HL-60/S4 treated with retinoic acid at 250 ng/mL for 4 days and 3 days (cell line): ENCODE measurements at regions not wholly inside any gene's neighbourhood (a gene's known extent, or its start where the extent isn't known, plus 50 kb on each side); places are given as distances from the start of the nearest gene placed in this dataset.

ENCODE experiments used
- in situ Hi-C: fragments of 300-500 bp; cut with MboI; formaldehyde crosslinking; loops from 2 replicates; pipeline ENCODE4 v1.7.0; 2022; ENCODE audit warnings: low sequenced_read_pairs

- in situ Hi-C loops: no loop called here
These were observed 84.0 kb downstream of the ELAPOR2 start for GRCh38 chr7:86975449-86975848.

DNA sequence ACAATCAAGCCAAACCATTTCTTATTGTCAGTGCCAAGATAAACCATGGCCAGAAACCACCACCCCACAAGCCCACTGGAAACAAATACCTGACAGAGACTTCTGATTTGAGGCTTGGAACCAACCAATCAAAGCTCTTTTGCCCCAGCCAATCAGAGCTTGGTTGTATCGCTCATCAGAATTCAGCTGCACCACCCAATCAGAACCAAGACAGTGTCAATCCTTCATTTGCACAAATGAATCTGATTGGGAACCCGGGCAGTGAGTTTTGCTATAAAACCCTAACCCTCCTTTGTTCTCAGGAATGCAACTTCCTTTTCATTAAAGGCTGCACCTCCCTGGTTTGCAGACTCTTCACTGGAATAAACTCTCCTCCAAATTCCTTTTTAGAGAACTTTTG is 87.4 kb downstream of the ELAPOR2 start:
- in situ Hi-C loops: no loop called here

DNA sequence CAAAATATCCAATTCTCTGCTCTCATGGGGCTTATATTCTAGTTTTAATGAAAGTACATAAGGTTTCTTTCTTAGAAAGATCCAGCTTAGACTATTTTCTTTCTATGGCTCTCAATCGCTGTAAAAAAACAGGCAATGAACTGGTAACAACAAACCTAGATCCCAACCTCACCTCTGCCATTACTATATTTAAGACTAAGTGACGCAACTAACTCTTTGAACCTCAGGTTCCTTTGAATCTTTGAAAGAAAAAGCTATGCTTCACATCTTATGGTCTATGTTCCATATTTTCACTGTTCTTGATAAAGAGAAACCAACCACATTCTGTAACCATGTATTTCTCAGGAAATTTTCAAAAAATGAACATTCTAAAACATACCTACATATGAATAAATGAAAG is 88.5 kb downstream of the ELAPOR2 start:
- in situ Hi-C loops: no loop called here

- in situ Hi-C loops: no loop called here
These were observed 88.9 kb downstream of the ELAPOR2 start for GRCh38 chr7:86970547-86970946.

- in situ Hi-C loops: no loop called here
These were observed 89.6 kb downstream of the ELAPOR2 start for GRCh38 chr7:86969865-86970264.

DNA sequence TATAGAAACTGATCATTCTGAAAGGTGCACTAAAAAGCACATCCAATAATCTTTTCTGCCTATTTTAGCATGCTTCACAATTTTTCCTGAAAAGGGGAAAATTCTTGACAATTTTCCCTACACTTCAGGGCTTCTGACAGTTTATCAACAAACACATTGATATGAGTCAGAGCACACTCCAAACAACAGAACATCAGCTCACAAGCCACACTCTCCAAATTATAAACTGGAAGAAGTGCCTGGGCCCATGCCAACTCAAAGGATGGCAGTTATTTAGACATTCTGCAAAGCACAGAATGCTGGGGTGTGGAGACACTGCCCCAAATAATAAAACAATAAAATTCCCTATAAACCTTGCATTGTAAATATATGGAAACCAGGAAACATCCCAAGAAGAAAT is 90.8 kb downstream of the ELAPOR2 start:
- in situ Hi-C loops: no loop called here

DNA sequence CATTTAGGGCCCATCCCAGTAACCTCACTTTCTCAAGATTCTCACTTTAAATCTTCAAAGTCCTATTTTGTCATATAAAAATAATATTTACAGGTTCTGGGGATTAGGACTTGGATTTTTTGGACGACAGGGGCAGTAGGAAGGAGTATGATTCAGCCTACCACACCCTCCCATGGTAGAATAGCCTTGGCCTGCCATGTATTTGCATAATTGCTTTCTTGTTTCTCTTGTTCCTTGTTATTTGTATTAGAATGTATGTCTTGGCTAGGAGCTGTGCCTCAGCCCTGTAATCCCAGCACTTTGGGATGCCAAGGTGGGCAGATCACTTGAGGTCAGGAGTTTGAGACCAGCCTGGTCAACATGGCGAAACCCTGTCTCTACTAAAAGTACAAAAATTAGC is 92.5 kb downstream of the ELAPOR2 start:
- in situ Hi-C loops: no loop called here

- in situ Hi-C loops: no loop called here
These were observed 93.7 kb downstream of the ELAPOR2 start for GRCh38 chr7:86965727-86966120.

- in situ Hi-C loops: no loop called here
These were observed 94.3 kb downstream of the ELAPOR2 start for GRCh38 chr7:86964973-86965726.

- in situ Hi-C loops: no loop called here
These were observed 95.7 kb downstream of the ELAPOR2 start for GRCh38 chr7:86963599-86964230.

GRCh38 chr7:86962623-86963022 is 96.8 kb downstream of the ELAPOR2 start:
- in situ Hi-C loops: no loop called here

DNA sequence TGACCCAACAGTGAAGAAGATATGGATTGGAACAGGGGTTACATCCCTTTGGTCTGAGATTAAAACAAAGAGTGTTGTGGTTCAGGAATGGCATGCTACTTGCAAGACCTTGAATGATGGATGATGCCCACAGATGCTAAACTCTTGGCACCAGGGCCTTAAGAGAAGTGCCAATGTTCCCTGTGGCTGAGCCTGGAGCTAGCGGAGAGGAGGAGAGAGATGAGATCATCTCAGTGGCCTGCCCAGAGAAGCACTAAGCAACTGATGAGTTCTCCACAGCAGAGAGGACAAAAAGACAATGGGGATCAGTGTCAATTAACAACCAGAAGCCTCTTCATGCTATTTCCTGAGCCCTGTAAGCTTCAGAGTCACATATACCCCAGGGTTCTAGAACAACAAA is 97.8 kb downstream of the ELAPOR2 start:
- in situ Hi-C loops: no loop called here

GRCh38 chr7:86958380-86958779 is 101.1 kb downstream of the ELAPOR2 start:
- in situ Hi-C loops: no loop called here

DNA sequence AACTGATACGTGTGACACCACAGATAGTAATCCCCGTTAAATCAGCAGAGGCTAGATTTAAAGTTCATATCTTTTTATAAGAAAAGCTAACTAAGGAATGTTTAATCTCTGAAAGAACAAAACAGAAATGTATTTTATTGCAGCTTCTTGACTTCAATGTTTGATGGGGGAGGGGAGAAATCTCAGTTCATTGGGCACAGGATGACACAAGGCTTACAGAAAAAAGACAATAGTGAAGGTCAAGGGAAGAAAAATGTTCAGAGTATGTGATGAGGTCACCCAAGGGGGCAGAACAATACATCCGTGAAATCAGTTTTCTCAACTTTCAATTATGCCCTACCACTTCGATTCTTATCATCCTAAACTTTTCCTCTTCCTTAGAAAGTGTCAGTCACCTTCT is 102.9 kb downstream of the ELAPOR2 start:
- in situ Hi-C loops: no loop called here

DNA sequence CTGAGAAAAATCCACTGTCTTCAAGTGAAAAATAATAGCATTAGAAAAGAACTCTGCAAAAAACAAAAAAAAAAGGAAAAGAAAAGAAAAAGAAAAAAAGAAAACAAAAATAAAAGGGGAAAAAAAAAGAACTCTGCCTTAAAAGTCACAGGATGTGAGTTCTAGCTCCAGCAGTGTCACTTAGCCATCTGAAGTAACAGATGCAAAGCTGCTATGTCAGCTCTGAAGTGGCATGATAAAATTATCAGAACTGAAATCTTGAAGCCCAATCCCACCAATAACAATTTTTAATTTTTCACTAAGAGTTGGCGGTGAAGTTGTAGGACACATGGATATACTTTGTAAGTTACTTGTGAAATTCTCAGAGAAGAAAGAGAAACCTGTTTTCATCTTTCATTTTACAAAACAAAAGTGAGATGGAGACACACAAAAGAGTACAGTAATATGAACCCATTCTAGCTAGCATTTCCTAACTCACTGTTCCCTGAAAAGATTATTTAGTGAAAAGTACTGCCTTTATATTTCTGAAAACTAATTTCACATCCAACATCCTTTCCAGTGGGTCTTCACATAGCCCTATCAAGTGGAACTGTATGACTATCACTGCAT is 103.5 kb downstream of the ELAPOR2 start:
- in situ Hi-C loops: no loop called here

- in situ Hi-C loops: no loop called here
These were observed 104.5 kb downstream of the ELAPOR2 start for GRCh38 chr7:86954971-86955370.

GRCh38 chr7:86953653-86954336 is 105.7 kb downstream of the ELAPOR2 start:
- in situ Hi-C loops: no loop called here

DNA sequence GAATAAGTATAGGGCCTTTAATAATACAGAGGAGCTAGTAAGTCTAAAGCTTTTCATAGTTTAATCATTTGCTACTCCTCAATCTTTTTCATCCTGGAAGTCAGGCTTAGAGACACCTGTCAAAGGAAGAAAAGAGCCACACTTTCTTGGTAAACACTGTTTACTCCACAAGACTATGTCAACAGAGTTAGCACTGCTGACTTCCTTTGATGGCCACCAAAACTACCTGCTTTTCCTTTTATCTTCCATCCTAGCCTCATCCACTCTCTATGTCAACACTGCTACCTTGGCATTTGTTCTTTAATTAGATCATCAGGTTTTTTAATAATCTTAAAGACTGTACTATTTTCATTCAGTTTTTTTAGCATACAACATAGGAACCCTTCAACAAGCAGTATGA is 106.2 kb downstream of the ELAPOR2 start:
- in situ Hi-C loops: no loop called here

- in situ Hi-C loops: no loop called here
These were observed 107.6 kb downstream of the ELAPOR2 start for GRCh38 chr7:86951895-86952294.

DNA sequence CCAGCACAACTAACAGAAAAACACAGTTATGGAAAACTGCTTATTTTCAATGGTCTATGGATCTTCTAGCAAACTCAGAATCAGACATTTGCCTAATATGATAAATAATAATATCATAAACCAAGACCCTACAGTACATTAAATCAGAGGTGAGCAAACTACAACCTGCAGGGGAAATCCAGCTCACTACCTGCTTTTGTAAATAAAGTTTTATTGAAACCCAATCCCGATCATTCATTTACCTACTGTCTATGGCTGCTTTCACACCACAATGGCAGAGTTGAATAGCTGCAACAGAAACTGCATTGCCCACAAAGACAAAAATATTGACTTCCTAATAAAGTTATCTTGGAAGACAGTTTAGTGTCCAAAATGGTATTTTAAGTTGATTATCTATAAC is 108.5 kb downstream of the ELAPOR2 start:
- in situ Hi-C loops: no loop called here

DNA sequence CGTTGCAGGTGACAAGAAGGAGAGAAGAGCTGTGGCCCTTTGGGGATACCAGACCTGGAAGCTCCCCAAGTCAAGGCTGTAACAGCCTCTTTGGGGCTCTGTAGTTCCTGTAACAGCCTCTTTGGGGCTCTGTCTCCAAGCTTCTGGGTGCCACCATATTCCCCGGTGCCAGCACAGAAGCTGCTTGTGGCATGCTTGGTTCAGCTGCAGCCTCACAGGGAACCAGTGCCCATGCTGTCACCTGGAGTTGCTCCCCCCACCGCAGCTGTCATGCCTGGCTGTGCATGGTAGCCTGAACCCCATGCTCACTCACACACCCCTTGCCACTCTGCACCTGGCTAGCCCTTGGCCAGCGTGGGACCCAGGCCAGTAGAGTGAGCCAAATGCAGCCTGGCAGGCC is 109.1 kb downstream of the ELAPOR2 start:
- in situ Hi-C loops: no loop called here
